ENCODE measurements at regions not wholly inside any gene's neighbourhood (a gene's known extent, or its start where the extent isn't known, plus 50 kb on each side); places are given as distances from the start of the nearest gene placed in this dataset.

- TF ChIP-seq CAMTA2 (CRISPR knock-in tag; IDR thresholded peaks at IDR 0.05; ENCODE audit: borderline replicate concordance) (no peak), SNRNP70 (IDR thresholded peaks at IDR 0.05; ENCODE audit: low read depth, low read length) (no peak), AGO1 (IDR thresholded peaks at IDR 0.05; ENCODE audit: low read depth, low read length, poor library complexity, severe bottlenecking) (no peak), DMAP1 (CRISPR knock-in tag; IDR thresholded peaks at IDR 0.05) (no peak), IRF2 (CRISPR knock-in tag; IDR thresholded peaks at IDR 0.05) (no peak), CTCF (CRISPR knock-in tag; IDR thresholded peaks at IDR 0.05) (no peak), POLR2AphosphoS5 (IDR thresholded peaks at IDR 0.05; ENCODE audit: low read depth, low read length) (no peak), ZNF703 (CRISPR knock-in tag; IDR thresholded peaks at IDR 0.05; ENCODE audit: borderline replicate concordance) (no peak), ZBED4 (CRISPR knock-in tag; IDR thresholded peaks at IDR 0.05; ENCODE audit: borderline replicate concordance) (no peak), ATF7 (IDR thresholded peaks at IDR 0.05) (no peak), ATF7 (CRISPR knock-in tag; IDR thresholded peaks at IDR 0.05) (no peak), POLR2A (IDR thresholded peaks at IDR 0.05; ENCODE audit: insufficient read depth in 1 of 2, low read depth in 2 of 2, low read length in 2 of 2) (no peak), CHD2 (IDR thresholded peaks at IDR 0.05; ENCODE audit: low read depth, low read length) (no peak), RFX5 (IDR thresholded peaks at IDR 0.05; ENCODE audit: low read depth, low read length) (no peak), ZNF512B (CRISPR knock-in tag; IDR thresholded peaks at IDR 0.05; ENCODE audit: borderline replicate concordance) (no peak)
These were observed 210.2 kb downstream of the PAX3 start for GRCh38 chr2:222088561-222088960.

All from HepG2 (cell line).